GM10266 (cell line): ENCODE measurements at regions not wholly inside any gene's neighbourhood (a gene's known extent, or its start where the extent isn't known, plus 50 kb on each side); places are given as distances from the start of the nearest gene placed in this dataset.

ENCODE experiments used
- DNase-seq: peaks from one replicate; pipeline ENCODE4 v3.0.0; 2012; ENCODE audit errors: extremely low spot score
- TF ChIP-seq, protein P1 (sequence below): IDR thresholded peaks from 2 replicates; pipeline ENCODE4 v1.5.1; 2012; ENCODE audit warnings: mild to moderate bottlenecking, low read depth; ENCODE audit not compliant: control insufficient read depth, insufficient read depth; ENCODE audit errors: missing control alignments

DNA sequence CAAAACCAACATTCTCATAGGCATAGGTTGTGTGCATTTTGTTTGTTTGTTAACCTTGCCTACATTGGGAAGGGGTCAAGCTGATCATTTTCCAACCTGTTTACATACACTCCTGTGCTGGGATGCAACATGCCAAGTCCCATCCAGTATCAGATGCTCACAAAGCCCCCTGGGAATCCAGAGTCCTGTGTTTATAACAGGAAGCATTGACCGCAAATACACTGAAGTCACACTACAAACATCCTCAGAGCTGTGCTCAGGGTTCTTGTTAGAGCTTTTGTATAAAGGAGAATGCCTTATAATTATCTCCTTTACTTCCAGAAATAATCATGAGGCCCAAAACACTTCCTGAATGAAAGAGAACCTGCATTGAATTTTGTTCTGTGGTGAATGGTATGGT is 488.7 kb upstream of the TCF4 start:
- DNase-seq: no peak
- TF ChIP-seq, protein P1, sequence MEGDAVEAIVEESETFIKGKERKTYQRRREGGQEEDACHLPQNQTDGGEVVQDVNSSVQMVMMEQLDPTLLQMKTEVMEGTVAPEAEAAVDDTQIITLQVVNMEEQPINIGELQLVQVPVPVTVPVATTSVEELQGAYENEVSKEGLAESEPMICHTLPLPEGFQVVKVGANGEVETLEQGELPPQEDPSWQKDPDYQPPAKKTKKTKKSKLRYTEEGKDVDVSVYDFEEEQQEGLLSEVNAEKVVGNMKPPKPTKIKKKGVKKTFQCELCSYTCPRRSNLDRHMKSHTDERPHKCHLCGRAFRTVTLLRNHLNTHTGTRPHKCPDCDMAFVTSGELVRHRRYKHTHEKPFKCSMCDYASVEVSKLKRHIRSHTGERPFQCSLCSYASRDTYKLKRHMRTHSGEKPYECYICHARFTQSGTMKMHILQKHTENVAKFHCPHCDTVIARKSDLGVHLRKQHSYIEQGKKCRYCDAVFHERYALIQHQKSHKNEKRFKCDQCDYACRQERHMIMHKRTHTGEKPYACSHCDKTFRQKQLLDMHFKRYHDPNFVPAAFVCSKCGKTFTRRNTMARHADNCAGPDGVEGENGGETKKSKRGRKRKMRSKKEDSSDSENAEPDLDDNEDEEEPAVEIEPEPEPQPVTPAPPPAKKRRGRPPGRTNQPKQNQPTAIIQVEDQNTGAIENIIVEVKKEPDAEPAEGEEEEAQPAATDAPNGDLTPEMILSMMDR: no peak

GRCh38 chr18:56068701-56069100 is 480.7 kb upstream of the TCF4 start:
- DNase-seq: no peak
- TF ChIP-seq, protein P1: no peak

GRCh38 chr18:56067969-56068671 is 480.1 kb upstream of the TCF4 start:
- TF ChIP-seq, protein P1: no peak

DNA sequence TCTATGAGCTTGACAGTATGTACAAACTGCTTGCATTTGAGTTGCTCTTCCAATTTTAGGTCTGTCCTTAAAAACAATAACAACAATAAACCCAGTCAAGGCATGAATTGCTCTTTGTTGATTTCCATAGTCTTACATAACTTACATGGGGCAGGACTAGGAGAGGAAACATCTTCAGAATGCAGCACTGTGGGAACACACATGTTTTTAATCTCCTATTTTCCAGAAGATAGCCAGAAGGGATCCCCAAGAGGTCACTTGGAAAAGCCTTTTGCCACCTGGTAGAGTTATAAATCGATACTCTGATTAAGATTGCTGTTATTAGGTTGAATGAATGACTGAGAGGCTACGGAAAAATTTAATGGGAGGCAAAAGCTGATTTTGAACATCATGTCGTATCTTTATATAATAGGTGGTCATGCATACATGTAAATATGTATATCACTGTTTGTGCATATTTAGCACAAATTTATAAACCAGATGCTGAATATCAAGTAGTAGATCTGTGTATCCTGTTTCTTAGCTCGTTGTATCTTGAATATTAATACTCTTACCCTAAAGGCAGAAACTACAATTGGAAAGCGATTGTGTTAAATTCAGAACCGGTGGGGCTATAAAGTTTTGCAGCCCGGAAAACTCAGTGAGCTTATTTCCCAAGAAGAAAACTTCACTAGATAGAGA is 479.4 kb upstream of the TCF4 start:
- TF ChIP-seq, protein P1: no peak
- DNase-seq: no peak

More at GRCh38 chr18:56067969-56068671, 480.1 kb upstream of the TCF4 start:
- DNase-seq: no peak

GRCh38 chr18:56066524-56067213 is 478.7 kb upstream of the TCF4 start:
- TF ChIP-seq, protein P1: no peak
- DNase-seq: no peak

DNA sequence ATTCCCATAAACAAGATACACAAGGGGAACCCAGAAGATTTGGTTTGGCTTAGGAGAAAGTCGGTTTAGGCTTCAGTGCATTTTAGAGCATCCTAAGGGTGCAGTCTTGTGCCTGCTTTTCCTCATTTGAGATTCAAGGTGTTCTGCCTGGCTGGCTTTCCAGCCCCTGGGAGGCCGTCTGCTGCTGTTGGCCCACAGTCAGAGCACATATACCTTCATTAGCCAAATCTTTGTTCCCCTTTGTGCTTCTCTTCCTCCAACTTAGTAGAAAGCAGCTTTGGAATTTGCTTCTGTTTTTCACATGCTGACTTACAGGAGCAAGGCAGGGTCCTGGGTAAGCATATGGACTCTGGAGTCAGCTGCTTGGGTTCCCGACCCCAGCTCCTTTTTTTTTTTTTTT is 477.1 kb upstream of the TCF4 start:
- no peak for DNase-seq
- TF ChIP-seq, protein P1: no peak
